Hepatocyte (in vitro differentiated cells): ENCODE measurements at regions not wholly inside any gene's neighbourhood (a gene's known extent, or its start where the extent isn't known, plus 50 kb on each side); places are given as distances from the start of the nearest gene placed in this dataset.

Source experiments
- EZH2 ChIP-seq: fragments of 200-600 bp; sonication (generic); IDR thresholded peaks from 2 replicates; pipeline ENCODE4 v1.6.1; 2016; ENCODE audit warnings: antibody characterized with exemption, mild to moderate bottlenecking, borderline replicate concordance
- EZH2phosphoT487 ChIP-seq: fragments of 200-600 bp; sonication (generic); IDR thresholded peaks from one replicate; pipeline ENCODE4 v1.6.1; 2018; ENCODE audit warnings: antibody characterized with exemption, mild to moderate bottlenecking, low read depth, moderate library complexity; ENCODE audit not compliant: unreplicated experiment, severe bottlenecking
- TF ChIP-seq, protein P1 (sequence below): fragments of 200-600 bp; sonication (generic); IDR thresholded peaks from 2 replicates; pipeline ENCODE4 v1.5.1; 2016; ENCODE audit warnings: antibody characterized with exemption, mild to moderate bottlenecking; ENCODE audit not compliant: poor library complexity

DNA sequence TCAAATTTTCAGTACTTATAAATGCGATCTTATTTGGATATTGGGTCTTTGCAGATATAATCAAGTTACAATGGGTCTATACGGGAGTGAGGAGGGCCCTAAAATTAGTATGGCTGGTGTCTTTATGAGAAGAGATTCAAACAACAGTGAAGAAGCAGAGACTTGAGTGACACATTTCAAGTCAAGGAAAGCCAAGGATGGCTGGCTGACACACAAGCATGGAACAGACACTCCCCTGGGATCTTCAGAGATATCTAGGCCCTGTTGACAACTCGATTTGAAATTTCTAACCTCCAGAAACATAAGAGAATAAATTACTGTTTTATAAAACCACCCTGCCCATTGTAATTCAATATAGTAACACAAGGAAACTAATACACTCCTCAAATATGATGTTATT lies 1886.0 kb upstream of the PCDH7 start:
- TF ChIP-seq, protein P1, sequence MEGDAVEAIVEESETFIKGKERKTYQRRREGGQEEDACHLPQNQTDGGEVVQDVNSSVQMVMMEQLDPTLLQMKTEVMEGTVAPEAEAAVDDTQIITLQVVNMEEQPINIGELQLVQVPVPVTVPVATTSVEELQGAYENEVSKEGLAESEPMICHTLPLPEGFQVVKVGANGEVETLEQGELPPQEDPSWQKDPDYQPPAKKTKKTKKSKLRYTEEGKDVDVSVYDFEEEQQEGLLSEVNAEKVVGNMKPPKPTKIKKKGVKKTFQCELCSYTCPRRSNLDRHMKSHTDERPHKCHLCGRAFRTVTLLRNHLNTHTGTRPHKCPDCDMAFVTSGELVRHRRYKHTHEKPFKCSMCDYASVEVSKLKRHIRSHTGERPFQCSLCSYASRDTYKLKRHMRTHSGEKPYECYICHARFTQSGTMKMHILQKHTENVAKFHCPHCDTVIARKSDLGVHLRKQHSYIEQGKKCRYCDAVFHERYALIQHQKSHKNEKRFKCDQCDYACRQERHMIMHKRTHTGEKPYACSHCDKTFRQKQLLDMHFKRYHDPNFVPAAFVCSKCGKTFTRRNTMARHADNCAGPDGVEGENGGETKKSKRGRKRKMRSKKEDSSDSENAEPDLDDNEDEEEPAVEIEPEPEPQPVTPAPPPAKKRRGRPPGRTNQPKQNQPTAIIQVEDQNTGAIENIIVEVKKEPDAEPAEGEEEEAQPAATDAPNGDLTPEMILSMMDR = no peak
- TF ChIP-seq EZH2phosphoT487 = no peak
- TF ChIP-seq EZH2 = no peak
